Retinal pigment epithelial cell (primary cell): ENCODE measurements at regions not wholly inside any gene's neighbourhood (a gene's known extent, or its start where the extent isn't known, plus 50 kb on each side); places are given as distances from the start of the nearest gene placed in this dataset.
A peak's percentile ranks its signal among the peaks of the same experiment; 100 is the strongest.

ENCODE experiments used
- DNase-seq: peaks from one replicate; pipeline ENCODE4 v3.0.0-alpha.2; 2010; ENCODE audit warnings: low read depth
- H3K4me3 ChIP-seq: 2 replicates; pipeline ENCODE4 v1.5.1; 2011; ENCODE audit warnings: mild to moderate bottlenecking, low read length, control low read depth, moderate library complexity
- CTCF ChIP-seq: conservative IDR thresholded peaks from 2 replicates; pipeline ENCODE4 v1.5.1; 2011; ENCODE audit warnings: low read depth, low read length, control low read depth, inconsistent platforms

- DNase-seq = no peak
- TF ChIP-seq CTCF = no peak
- no peak overlapping the region for H3K4me3 ChIP-seq
These were observed 576.2 kb downstream of the CPS1 start for GRCh38 chr2:211132573-211132972.

- no peak overlapping the region for H3K4me3 ChIP-seq
- peak; percentile 52 for DNase-seq
- TF ChIP-seq CTCF = no peak
These were observed 577.4 kb downstream of the CPS1 start for GRCh38 chr2:211133766-211134165.

- DNase-seq = no peak
- no peak overlapping the region for H3K4me3 ChIP-seq
- TF ChIP-seq CTCF = no peak
These were observed 582.2 kb downstream of the CPS1 start for GRCh38 chr2:211138551-211138950.

DNA sequence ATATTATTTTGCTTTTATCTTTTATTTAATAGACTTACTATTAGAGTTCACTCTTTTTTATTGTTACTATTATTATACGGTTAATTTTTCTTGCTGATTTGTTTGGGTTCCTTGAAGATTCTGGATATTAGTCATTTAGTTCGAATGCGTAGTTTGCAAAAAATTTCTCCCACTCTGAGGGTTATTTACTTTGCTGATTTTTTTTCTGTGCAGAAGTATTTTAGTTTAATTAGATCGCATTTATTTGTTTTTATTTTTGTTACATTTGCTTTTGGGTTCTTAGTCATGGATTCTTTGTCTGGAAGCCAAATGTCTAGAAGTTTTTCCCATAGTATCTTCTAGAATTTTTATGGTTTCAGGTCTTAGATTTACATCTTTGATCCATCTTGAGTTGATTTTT lies 585.2 kb downstream of the CPS1 start:
- no peak for TF ChIP-seq CTCF
- DNase-seq = no peak
- H3K4me3 ChIP-seq = no peak overlapping the region

DNA sequence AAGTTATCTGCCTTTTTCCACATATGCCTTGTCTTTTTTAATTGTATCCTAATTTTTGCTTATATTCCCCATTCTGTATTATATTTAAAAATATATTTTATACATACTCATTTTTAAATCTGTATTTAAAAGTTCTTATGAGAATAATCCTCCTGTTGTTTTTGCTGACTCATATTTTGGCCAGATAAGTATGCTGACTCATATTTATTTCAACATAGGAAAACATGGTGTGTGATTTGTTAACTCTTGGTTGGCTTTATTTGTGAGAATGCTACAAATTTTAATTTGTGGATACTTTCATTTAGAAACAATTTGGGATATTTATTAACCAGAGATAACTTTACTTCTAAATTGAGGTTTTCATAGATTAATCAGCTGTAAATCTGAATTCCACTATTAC lies 587.7 kb downstream of the CPS1 start:
- DNase-seq = no peak
- no peak overlapping the region for H3K4me3 ChIP-seq
- no peak for TF ChIP-seq CTCF

DNA sequence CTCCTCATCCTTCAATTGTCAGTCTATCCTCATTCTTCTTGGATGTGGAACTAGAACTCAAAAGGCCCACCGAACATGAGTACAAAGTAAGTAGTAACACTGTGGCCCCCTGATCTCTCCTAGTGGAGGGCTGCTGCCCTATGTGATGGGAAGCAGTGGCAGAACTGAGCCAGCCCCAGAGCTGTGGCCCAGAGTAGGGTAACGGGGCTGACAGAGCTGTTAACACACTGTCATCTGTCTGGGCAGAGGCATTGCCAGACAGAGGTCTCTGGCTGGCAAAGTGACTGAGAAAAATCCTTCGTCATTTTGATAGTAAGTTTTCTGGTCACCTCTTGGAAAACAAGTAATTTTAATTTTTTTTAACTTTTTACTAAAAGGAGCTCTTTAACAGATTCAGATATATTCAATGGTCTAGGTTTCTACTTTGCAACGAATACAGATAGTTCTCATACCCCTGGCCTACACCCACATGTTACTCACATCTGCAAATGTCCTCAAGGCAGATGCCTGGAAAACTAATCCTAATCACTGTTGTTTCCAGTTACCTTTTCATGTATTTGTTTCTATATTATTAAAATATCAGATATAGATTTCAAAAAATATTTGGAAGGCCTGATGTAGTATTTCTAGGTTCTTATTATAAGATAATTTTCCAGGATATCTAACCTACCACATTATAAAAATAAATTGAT lies 588.7 kb downstream of the CPS1 start:
- no peak for DNase-seq
- H3K4me3 ChIP-seq = no peak overlapping the region
- no peak for TF ChIP-seq CTCF

- no peak for TF ChIP-seq CTCF
- no peak for DNase-seq
- H3K4me3 ChIP-seq = no peak overlapping the region
These were observed 593.3 kb downstream of the CPS1 start for GRCh38 chr2:211149731-211150130.
